Sigmoid colon (tissue), 6 donors: ENCODE measurements at regions not wholly inside any gene's neighbourhood (a gene's known extent, or its start where the extent isn't known, plus 50 kb on each side); places are given as distances from the start of the nearest gene placed in this dataset.

Experiments
- DNase-seq: peaks from one replicate; pipeline ENCODE4 v3.0.0-alpha.2; 2019
- H3K27ac ChIP-seq, 4 donors: fragments of 200-600 bp; sonication (generic); one replicate each; pipeline ENCODE4 v1.5.1; 2016 to 2019; ENCODE audit warnings: mild to moderate bottlenecking in 1 of 4
- H3K27me3 ChIP-seq, 3 donors: fragments of 200-600 bp; sonication (generic); one replicate each; pipeline ENCODE4 v1.5.1; 2019; ENCODE audit warnings: mild to moderate bottlenecking in 1 of 3
- H3K36me3 ChIP-seq, 4 donors: fragments of 200-600 bp; sonication (generic); one replicate each; pipeline ENCODE4 v1.5.1; 2016 to 2019
- H3K4me1 ChIP-seq, 4 donors: fragments of 200-600 bp; sonication (generic); one replicate each; pipeline ENCODE4 v1.5.1; 2017 to 2019
- H3K4me3 ChIP-seq, 4 donors: fragments of 200-600 bp; sonication (generic); one replicate each; pipeline ENCODE4 v1.5.1; 2017 to 2019; ENCODE audit warnings: mild to moderate bottlenecking in 2 of 4, moderate library complexity in 1 of 4
- H3K9me3 ChIP-seq, 4 donors: fragments of 200-600 bp in 3 of 4; sonication (generic) in 3 of 4; one replicate each; pipeline versions ENCODE4 v1.5.1 to v1.6.1; 2013 to 2019
- EP300 ChIP-seq, 4 donors: sonication (generic); formaldehyde crosslinking; IDR thresholded peaks; one replicate each; pipeline ENCODE4 v1.6.1; 2017; ENCODE audit warnings: antibody characterized with exemption in 4 of 4
- POLR2A ChIP-seq, 2 donors: fragments of 450-650 bp; IDR thresholded peaks; one replicate each; pipeline ENCODE4 v1.6.1; 2016; ENCODE audit warnings: antibody characterized with exemption in 2 of 2, mild to moderate bottlenecking in 2 of 2, moderate library complexity in 2 of 2
- POLR2AphosphoS5 ChIP-seq, 4 donors: sonication (generic); formaldehyde crosslinking; IDR thresholded peaks; one replicate each; pipeline ENCODE4 v1.6.1; 2017; ENCODE audit warnings: antibody characterized with exemption in 4 of 4
- WGBS, 2 donors: extraction: QIAGEN DNeasy Blood & Tissue Kit; methylation state at CpG; one replicate each; pipeline ENCODE4 v1.1.7; 2013; 5-methylcytosine and 5-hydroxymethylcytosine counted together
- intact Hi-C: fragments of 100-400 bp; cut with DNase I; formaldehyde crosslinking; loops from one replicate; pipeline ENCODE4 v1.15.1; 2023
- TF ChIP-seq, protein P1 (sequence below), 4 experiments: fragments of 450-650 bp in 3 of 4; fragments of 200-600 bp in 1 of 4; IDR thresholded peaks; one replicate each; pipeline ENCODE4 v1.5.1; 2016 to 2019; ENCODE audit warnings: antibody characterized with exemption in 4 of 4, mild to moderate bottlenecking in 3 of 4, moderate library complexity in 2 of 4
- donor health status: healthy with polysubstance abuse.
- donor health status: healthy.

DNA sequence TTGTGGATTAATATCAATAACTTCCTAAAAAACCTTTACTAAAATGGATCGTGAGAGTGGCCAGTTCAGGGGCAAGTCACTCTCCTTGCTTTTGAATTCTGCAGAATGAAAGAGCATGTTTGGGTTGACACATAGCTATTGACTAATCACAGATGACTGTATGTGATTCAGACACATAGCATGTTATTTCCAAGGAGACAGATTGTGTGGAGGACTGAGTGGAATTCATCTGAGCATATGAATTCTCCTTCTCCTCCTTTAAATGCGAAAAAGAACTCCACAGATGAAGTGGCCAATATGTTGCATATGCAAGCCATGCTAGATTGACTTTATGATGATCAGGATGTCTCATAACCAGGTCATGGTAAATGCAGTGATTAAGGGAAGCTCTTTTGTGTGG lies 249.4 kb upstream of the FAM98A start:
- no peak overlapping the region for H3K27ac ChIP-seq
- no peak overlapping the region for H3K4me3 ChIP-seq
- 89 to 90% methylated on average over 2 of the region's 2 CpGs for WGBS, 2 donors
- no peaks in the 10 kb centered on the region for H3K4me1 ChIP-seq
- no peaks in the 10 kb centered on the region for H3K27me3 ChIP-seq
- H3K9me3 ChIP-seq: peaks cover 0 to 12% (median 0%) of the 10 kb centered on the region in 4 donors
- no peak for TF ChIP-seq POLR2AphosphoS5 (IDR thresholded peaks at IDR 0.05)
- TF ChIP-seq, protein P1, sequence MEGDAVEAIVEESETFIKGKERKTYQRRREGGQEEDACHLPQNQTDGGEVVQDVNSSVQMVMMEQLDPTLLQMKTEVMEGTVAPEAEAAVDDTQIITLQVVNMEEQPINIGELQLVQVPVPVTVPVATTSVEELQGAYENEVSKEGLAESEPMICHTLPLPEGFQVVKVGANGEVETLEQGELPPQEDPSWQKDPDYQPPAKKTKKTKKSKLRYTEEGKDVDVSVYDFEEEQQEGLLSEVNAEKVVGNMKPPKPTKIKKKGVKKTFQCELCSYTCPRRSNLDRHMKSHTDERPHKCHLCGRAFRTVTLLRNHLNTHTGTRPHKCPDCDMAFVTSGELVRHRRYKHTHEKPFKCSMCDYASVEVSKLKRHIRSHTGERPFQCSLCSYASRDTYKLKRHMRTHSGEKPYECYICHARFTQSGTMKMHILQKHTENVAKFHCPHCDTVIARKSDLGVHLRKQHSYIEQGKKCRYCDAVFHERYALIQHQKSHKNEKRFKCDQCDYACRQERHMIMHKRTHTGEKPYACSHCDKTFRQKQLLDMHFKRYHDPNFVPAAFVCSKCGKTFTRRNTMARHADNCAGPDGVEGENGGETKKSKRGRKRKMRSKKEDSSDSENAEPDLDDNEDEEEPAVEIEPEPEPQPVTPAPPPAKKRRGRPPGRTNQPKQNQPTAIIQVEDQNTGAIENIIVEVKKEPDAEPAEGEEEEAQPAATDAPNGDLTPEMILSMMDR (IDR thresholded peaks at IDR 0.05): no peak
- TF ChIP-seq POLR2A (IDR thresholded peaks at IDR 0.05): no peak
- TF ChIP-seq EP300 (IDR thresholded peaks at IDR 0.05): no peak
- H3K36me3 ChIP-seq: no peaks in the 10 kb centered on the region
- intact Hi-C loops: no loop called here
- DNase-seq: no peak

DNA sequence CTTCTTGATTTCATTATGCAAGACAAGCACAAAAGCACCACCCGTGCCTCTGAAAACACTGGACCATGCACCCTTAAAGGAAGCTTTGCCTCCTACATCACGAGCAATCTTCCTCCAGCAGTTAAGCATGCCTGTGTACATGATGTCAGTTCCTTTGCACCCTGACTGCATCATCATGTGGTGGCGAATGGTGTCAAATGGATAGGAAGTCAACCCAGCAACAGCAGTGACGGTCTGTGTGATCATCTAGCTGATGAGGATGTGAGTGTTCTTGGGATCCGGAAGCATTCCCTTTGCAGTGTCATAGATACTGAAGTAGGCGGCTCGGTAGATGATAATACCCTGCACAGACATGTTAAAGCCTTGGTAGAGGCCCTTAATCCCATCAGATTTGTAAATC lies 240.7 kb upstream of the FAM98A start:
- Histone ChIP-seq H3K4me3 (no peak overlapping the region), H3K4me1 (no peaks in the 10 kb centered on the region), H3K27ac (no peak overlapping the region), H3K36me3 (no peaks in the 10 kb centered on the region), H3K9me3 (no peaks in the 10 kb centered on the region), H3K27me3 (no peaks in the 10 kb centered on the region)
- TF ChIP-seq POLR2AphosphoS5 (IDR thresholded peaks at IDR 0.05): no peak
- TF ChIP-seq, protein P1 (IDR thresholded peaks at IDR 0.05): no peak
- TF ChIP-seq POLR2A (IDR thresholded peaks at IDR 0.05): no peak
- TF ChIP-seq EP300 (IDR thresholded peaks at IDR 0.05): no peak
- WGBS, 2 donors: 89 to 90% methylated on average over 7 of the region's 7 CpGs
- intact Hi-C loops: no loop called here
- DNase-seq: no peak

DNA sequence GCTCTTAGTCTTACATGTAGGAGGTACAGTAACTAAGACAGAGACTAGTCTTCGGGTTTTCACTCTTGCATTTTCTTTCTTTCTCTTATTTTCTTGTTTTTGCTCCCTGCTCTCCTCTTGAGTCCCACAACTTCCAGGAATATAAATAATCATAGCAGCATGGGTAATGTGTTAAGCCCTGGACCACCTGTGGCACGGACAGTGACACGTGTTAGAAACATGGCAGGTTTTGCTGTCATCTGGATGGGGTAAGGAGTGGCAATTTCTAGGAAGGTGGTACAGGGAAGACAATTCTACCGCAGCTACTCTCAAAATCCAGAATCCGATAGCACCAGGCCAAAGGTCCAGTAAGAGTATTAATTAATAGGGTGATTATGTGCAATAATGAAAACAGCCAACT lies 237.5 kb upstream of the FAM98A start:
- no peak overlapping the region for H3K4me3 ChIP-seq
- 92 to 93% methylated on average over 5 of the region's 5 CpGs for WGBS, 2 donors
- intact Hi-C loops: no loop called here
- no peaks in the 10 kb centered on the region for H3K27me3 ChIP-seq
- H3K36me3 ChIP-seq: no peaks in the 10 kb centered on the region
- DNase-seq: no peak
- no peak overlapping the region for H3K27ac ChIP-seq
- H3K4me1 ChIP-seq: no peaks in the 10 kb centered on the region
- no peaks in the 10 kb centered on the region for H3K9me3 ChIP-seq
- TF ChIP-seq, protein P1 (IDR thresholded peaks at IDR 0.05): no peak
- no peak for TF ChIP-seq POLR2AphosphoS5 (IDR thresholded peaks at IDR 0.05)
- TF ChIP-seq EP300 (IDR thresholded peaks at IDR 0.05): no peak
- TF ChIP-seq POLR2A (IDR thresholded peaks at IDR 0.05): no peak

DNA sequence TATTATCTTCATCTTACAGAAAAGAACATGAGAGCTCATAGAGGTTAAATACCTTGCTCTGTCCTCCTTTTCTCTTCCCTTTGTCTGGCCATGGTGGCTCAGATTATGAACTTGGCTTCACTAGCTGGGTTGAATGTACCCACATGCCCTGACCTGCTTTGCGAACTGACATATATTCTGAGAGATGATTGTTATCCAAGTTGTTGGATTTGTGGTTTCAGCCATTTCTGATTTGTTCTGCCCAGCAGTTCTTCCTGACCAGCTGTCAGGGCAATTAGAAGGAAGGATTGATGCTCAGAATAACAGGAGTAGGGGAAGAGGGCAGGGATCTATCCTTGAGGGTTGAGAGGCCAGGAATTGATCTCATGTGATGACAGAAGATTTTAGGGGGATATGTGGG lies 236.8 kb upstream of the FAM98A start:
- no peak overlapping the region for H3K4me3 ChIP-seq
- H3K27me3 ChIP-seq: no peaks in the 10 kb centered on the region
- no peaks in the 10 kb centered on the region for H3K9me3 ChIP-seq
- no peak for TF ChIP-seq EP300 (IDR thresholded peaks at IDR 0.05)
- WGBS, 2 donors: 89 to 92% methylated on average over 1 of the region's 1 CpG
- H3K4me1 ChIP-seq: no peaks in the 10 kb centered on the region
- intact Hi-C loops: no loop called here
- H3K27ac ChIP-seq: no peak overlapping the region
- no peaks in the 10 kb centered on the region for H3K36me3 ChIP-seq
- DNase-seq: no peak

DNA sequence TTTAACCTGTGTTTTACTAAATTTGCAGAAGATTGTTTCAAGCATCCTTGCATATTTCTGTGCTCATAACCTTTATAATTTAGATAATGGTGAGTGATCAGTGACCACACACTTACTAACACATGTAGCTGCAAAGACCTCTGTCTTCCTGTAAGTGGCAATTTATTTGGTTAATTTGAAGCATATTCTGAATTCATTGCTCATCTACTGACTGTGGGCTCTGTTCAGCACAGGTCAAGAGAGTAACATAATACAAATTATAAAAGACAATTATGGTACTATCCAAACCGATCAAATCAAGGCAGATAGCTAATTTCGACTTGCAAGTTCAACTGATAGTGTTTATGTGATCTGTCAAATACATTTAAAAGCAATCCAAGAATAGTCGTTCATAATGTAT lies 223.9 kb upstream of the FAM98A start:
- Histone ChIP-seq H3K4me3 (no peak overlapping the region), H3K27me3 (no peaks in the 10 kb centered on the region), H3K27ac (no peak overlapping the region), H3K36me3 (no peaks in the 10 kb centered on the region), H3K9me3 (no peaks in the 10 kb centered on the region), H3K4me1 (no peaks in the 10 kb centered on the region)
- intact Hi-C loops: no loop called here
- no peak for TF ChIP-seq POLR2AphosphoS5 (IDR thresholded peaks at IDR 0.05)
- TF ChIP-seq EP300 (IDR thresholded peaks at IDR 0.05): no peak
- TF ChIP-seq POLR2A (IDR thresholded peaks at IDR 0.05): no peak
- TF ChIP-seq, protein P1 (IDR thresholded peaks at IDR 0.05): no peak
- no peak for DNase-seq
- WGBS, 2 donors: 85% methylated on average over 3 of the region's 3 CpGs
